WERI-Rb-1 (cell line): ENCODE measurements at regions not wholly inside any gene's neighbourhood (a gene's known extent, or its start where the extent isn't known, plus 50 kb on each side); places are given as distances from the start of the nearest gene placed in this dataset.
"Not testable (repeated sequence)": the region's sequence is repeated elsewhere in the genome, so short reads cannot be mapped to it uniquely, and the experiment has no call there.

Source experiments
- DNase-seq: peaks from one replicate; pipeline ENCODE4 v3.0.0-alpha.2; 2020
- H3K27ac ChIP-seq: fragments of 250-450 bp; sonication (Bioruptor Pico); 2 replicates; pipeline ENCODE4 v1.5.1; 2020; ENCODE audit warnings: mild to moderate bottlenecking, moderate library complexity
- H3K27me3 ChIP-seq: fragments of 250-450 bp; sonication (Bioruptor Pico); 2 replicates; pipeline ENCODE4 v1.5.1; 2021; ENCODE audit warnings: mild to moderate bottlenecking, low read depth, moderate library complexity; ENCODE audit not compliant: insufficient read depth, severe bottlenecking
- H3K36me3 ChIP-seq: fragments of 250-450 bp; sonication (Bioruptor Pico); 2 replicates; pipeline ENCODE4 v1.5.1; 2020; ENCODE audit warnings: mild to moderate bottlenecking, moderate library complexity
- H3K4me3 ChIP-seq: 2 replicates; pipeline ENCODE4 v1.5.1; 2011; ENCODE audit warnings: low read depth, mild to moderate bottlenecking, control low read depth, low read length
- H3K9me3 ChIP-seq: fragments of 250-450 bp; sonication (Bioruptor Pico); 2 replicates; pipeline ENCODE4 v1.5.1; 2021; ENCODE audit warnings: mild to moderate bottlenecking, moderate library complexity; ENCODE audit not compliant: severe bottlenecking
- CTCF ChIP-seq: IDR thresholded peaks from 2 replicates; pipeline ENCODE4 v1.5.1; 2011; ENCODE audit warnings: low read depth, mild to moderate bottlenecking, control low read depth, inconsistent platforms, low read length

DNA sequence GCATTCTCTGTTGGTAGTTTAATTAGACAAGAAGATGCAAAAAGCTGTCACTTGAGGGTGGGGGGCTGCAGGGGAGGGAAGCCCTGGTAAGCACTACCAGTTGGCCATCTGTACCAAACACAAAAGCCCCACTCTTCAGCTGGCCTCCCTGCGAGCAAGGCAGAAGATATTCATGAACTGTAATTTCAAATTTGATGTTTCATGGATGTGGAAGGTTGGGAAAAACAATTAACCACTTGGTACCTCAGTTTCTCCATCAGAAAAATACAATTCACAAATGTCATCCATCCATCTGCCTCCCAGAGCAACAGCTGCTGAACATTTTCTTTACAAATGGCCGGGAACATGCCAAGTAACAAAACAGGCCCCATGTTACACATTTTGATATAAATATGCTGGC is 265.3 kb downstream of the HNRNPD start:
- Histone ChIP-seq H3K27me3 (no peaks in the 10 kb centered on the region), H3K9me3 (no peaks in the 10 kb centered on the region), H3K36me3 (no peaks in the 10 kb centered on the region), H3K27ac (no peak overlapping the region), H3K4me3 (no peak overlapping the region)
- DNase-seq, result no peak
- TF ChIP-seq CTCF, result no peak

DNA sequence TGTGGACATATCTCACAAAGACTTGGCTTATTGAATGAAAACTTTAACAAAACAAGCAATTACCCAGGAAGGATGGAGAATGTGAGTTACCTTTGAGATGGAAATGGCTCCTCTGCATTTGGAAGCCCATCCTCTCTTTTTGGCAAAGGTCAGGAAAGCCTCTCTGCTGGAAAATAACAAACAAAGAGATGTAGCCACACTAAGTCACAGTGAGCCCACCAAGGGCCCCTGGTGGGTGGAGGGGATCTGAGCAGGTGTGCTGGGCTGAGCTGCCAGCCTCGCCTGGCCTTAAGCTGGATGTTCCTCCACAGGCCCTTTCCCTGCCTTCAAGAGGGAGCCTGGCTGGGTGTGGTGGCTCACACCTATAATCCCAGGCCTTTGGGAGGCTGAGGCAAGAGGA is 269.2 kb downstream of the HNRNPD start:
- H3K27me3 ChIP-seq, result no peaks in the 10 kb centered on the region

DNA sequence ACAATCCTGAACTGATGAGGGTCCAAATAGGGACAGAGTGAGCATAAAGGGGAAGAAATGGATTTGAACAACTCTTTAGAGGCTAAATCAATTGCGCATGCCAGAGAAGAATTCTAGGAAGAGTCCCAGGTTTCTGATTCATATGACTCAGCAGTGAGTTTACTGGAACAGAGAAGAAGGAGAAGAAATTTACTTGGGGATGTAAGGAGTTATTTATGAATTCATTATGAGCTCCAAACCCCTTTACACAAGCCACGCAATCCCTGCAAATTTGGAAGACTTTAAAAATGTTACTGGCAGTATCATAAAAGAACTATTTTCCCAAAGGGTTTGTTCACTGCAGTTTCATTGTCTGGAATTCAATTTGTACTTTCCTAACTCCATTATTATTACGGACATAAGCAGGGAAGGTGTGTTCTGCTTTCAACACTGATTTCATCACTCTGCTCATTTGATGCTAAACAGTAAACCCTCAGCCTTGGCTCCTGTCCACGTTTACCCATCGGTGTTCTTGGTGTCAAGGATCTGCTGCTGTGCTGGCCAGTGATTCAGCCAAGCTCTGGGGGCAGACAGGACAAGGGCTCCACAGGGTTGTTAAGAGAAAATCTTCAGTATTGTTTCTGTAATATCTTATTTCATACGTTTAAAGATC is 273.7 kb downstream of the HNRNPD start:
- DNase-seq, result no peak
- H3K4me3 ChIP-seq, result no peak overlapping the region
- no peak for TF ChIP-seq CTCF
- no peaks in the 10 kb centered on the region for H3K9me3 ChIP-seq
- H3K27ac ChIP-seq, result no peak overlapping the region
- no peaks in the 10 kb centered on the region for H3K27me3 ChIP-seq
- H3K36me3 ChIP-seq, result no peaks in the 10 kb centered on the region

More for the DNA sequence above, 269.2 kb downstream of the HNRNPD start:
- Histone ChIP-seq H3K4me3 (no peak overlapping the region), H3K36me3 (no peaks in the 10 kb centered on the region), H3K9me3 (no peaks in the 10 kb centered on the region), H3K27ac (no peak overlapping the region)
- DNase-seq, result no peak
- TF ChIP-seq CTCF, result no peak

GRCh38 chr4:82097504-82097903 is 276.3 kb downstream of the HNRNPD start:
- no peak for TF ChIP-seq CTCF
- Histone ChIP-seq H3K27me3 (no peaks in the 10 kb centered on the region), H3K36me3 (no peaks in the 10 kb centered on the region), H3K27ac (no peak overlapping the region), H3K4me3 (no peak overlapping the region), H3K9me3 (no peaks in the 10 kb centered on the region)
- no peak for DNase-seq

- H3K27ac ChIP-seq, result no peak overlapping the region
- no peaks in the 10 kb centered on the region for H3K9me3 ChIP-seq
- no peak overlapping the region for H3K4me3 ChIP-seq
- TF ChIP-seq CTCF, result no peak
- no peaks in the 10 kb centered on the region for H3K36me3 ChIP-seq
- DNase-seq, result no peak
- H3K27me3 ChIP-seq, result no peaks in the 10 kb centered on the region
Observed at GRCh38 chr4:82090717-82091116, 283.1 kb downstream of the HNRNPD start.

DNA sequence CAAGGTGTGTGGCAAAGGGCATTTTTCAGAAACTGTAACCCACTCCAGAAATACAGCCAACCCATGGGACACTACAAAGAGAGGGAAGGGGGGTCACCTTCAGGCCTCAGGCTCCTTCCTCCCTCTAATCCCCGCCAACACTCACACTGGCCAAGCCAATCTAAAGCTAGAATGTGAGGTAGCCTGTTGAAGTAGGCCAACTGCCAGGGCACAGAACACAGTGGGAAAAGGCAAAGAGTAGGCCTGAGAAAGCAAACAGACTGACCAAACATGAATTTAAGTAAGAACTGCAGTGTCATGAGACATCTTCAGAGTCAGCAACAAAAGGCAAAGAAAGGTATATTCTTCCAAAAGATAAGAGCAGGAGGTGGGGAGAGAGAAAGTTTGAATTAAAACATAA is 289.0 kb downstream of the HNRNPD start:
- DNase-seq, result no peak
- H3K4me3 ChIP-seq, result no peak overlapping the region
- H3K27me3 ChIP-seq, result no peaks in the 10 kb centered on the region
- H3K9me3 ChIP-seq, result no peaks in the 10 kb centered on the region
- TF ChIP-seq CTCF, result no peak
- no peak overlapping the region for H3K27ac ChIP-seq
- H3K36me3 ChIP-seq, result no peaks in the 10 kb centered on the region

DNA sequence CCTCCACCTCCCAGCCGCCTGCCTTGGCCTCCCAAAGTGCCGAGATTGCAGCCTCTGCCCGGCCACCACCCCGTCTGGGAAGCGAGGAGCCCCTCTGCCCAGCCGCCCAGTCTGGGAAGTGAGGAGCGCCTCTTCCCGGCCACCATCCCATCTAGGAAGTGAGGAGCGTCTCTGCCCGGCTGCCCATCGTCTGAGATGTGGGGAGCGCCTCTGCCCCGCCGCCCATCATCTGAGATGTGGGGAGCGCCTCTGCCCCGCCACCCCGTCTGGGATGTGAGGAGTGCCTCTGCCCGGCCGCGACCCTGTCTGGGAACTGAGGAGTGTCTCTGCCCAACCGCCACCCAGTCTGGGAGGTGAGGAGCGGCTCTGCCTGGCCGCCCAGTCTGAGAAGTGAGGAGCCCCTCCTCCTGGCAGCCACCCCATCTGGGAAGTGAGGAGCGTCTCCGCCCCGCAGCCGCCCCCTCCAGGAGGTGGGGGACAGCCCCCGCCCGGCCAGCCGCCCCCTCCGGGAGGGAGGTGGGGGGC is 296.3 kb downstream of the HNRNPD start:
- H3K27ac ChIP-seq, H3K36me3 ChIP-seq, DNase-seq, H3K27me3 ChIP-seq, H3K4me3 ChIP-seq, H3K9me3 ChIP-seq: not testable (repeated sequence)
